ENCODE measurements at regions not wholly inside any gene's neighbourhood (a gene's known extent, or its start where the extent isn't known, plus 50 kb on each side); places are given as distances from the start of the nearest gene placed in this dataset.

GRCh38 chr15:38176155-38176554 lies 76.5 kb upstream of the SPRED1 start:
- peak; percentile 67 for DNase-seq (ENCODE audit: low spot score)

GRCh38 chr15:38176691-38177090 lies 75.9 kb upstream of the SPRED1 start:
- DNase-seq (ENCODE audit: low spot score), result no peak

GRCh38 chr15:38182900-38183299 lies 69.7 kb upstream of the SPRED1 start:
- no peak for DNase-seq (ENCODE audit: low spot score)

- no peak for DNase-seq (ENCODE audit: low spot score)
These were observed 66.1 kb upstream of the SPRED1 start for GRCh38 chr15:38186507-38186906.

GRCh38 chr15:38187630-38188313 lies 64.9 kb upstream of the SPRED1 start:
- no peak for DNase-seq (ENCODE audit: low spot score)

GRCh38 chr15:38189671-38190295 lies 62.9 kb upstream of the SPRED1 start:
- DNase-seq (ENCODE audit: low spot score), result no peak

- no peak for DNase-seq (ENCODE audit: low spot score)
These were observed 62.1 kb upstream of the SPRED1 start for GRCh38 chr15:38190501-38190900.

- no peak for DNase-seq (ENCODE audit: low spot score)
These were observed 60.1 kb upstream of the SPRED1 start for GRCh38 chr15:38192496-38192895.

GRCh38 chr15:38193496-38193895 lies 59.1 kb upstream of the SPRED1 start:
- DNase-seq (ENCODE audit: low spot score), result no peak

GRCh38 chr15:38195191-38195901 lies 57.3 kb upstream of the SPRED1 start:
- DNase-seq (ENCODE audit: low spot score), result peak; percentile 30

- DNase-seq (ENCODE audit: low spot score), result no peak
These were observed 56.6 kb upstream of the SPRED1 start for GRCh38 chr15:38196076-38196475.

- no peak for DNase-seq (ENCODE audit: low spot score)
These were observed 55.1 kb upstream of the SPRED1 start for GRCh38 chr15:38197553-38197952.

GRCh38 chr15:38201714-38202113 lies 50.9 kb upstream of the SPRED1 start:
- DNase-seq (ENCODE audit: low spot score), result no peak

- no peak for DNase-seq (ENCODE audit: low spot score)
These were observed 50.3 kb upstream of the SPRED1 start for GRCh38 chr15:38202361-38202760.
